Neural progenitor cell (in vitro differentiated cells): ENCODE measurements at regions not wholly inside any gene's neighbourhood (a gene's known extent, or its start where the extent isn't known, plus 50 kb on each side); places are given as distances from the start of the nearest gene placed in this dataset.

Experiments used
- CTCF ChIP-seq: fragments of 200-600 bp; sonication (generic); IDR thresholded peaks from 2 replicates; pipeline ENCODE4 v1.5.1; 2017; ENCODE audit warnings: antibody characterized with exemption, mild to moderate bottlenecking
- EZH2 ChIP-seq: fragments of 200-600 bp; sonication (generic); IDR thresholded peaks from 2 replicates; pipeline ENCODE4 v1.6.1; 2017; ENCODE audit warnings: antibody characterized with exemption, mild to moderate bottlenecking, moderate library complexity
- EZH2phosphoT487 ChIP-seq: fragments of 200-600 bp; sonication (generic); IDR thresholded peaks from 2 replicates; pipeline ENCODE4 v1.6.1; 2017; ENCODE audit warnings: antibody characterized with exemption

- TF ChIP-seq CTCF, result peak; percentile 29
- no peak for TF ChIP-seq EZH2
- no peak for TF ChIP-seq EZH2phosphoT487
Observed at GRCh38 chr6:144778773-144779492, 493.8 kb downstream of the UTRN start.
